DMS79 (cell line): ENCODE measurements at regions not wholly inside any gene's neighbourhood (a gene's known extent, or its start where the extent isn't known, plus 50 kb on each side); places are given as distances from the start of the nearest gene placed in this dataset.
A peak's percentile ranks its signal among the peaks of the same experiment; 100 is the strongest.

Experiments
- DNase-seq: peaks from one replicate; lab custom pipeline; 2025; lab: John Stamatoyannopoulos, UW

- DNase-seq = no peak
These were observed 178.7 kb upstream of the MGAT5 start for GRCh38 chr2:134075204-134075603.

GRCh38 chr2:134078354-134078753 lies 175.5 kb upstream of the MGAT5 start:
- no peak for DNase-seq

GRCh38 chr2:134079373-134079772 lies 174.5 kb upstream of the MGAT5 start:
- no peak for DNase-seq

- DNase-seq = no peak
These were observed 173.3 kb upstream of the MGAT5 start for GRCh38 chr2:134080386-134081089.

- no peak for DNase-seq
These were observed 172.5 kb upstream of the MGAT5 start for GRCh38 chr2:134081238-134081938.

- no peak for DNase-seq
These were observed 170.3 kb upstream of the MGAT5 start for GRCh38 chr2:134083548-134083947.

GRCh38 chr2:134086594-134087219 lies 167.2 kb upstream of the MGAT5 start:
- DNase-seq = no peak

- no peak for DNase-seq
These were observed 166.4 kb upstream of the MGAT5 start for GRCh38 chr2:134087371-134087921.

GRCh38 chr2:134089454-134089853 lies 164.4 kb upstream of the MGAT5 start:
- no peak for DNase-seq

GRCh38 chr2:134097740-134098139 lies 156.1 kb upstream of the MGAT5 start:
- DNase-seq = no peak

GRCh38 chr2:134098321-134098720 lies 155.6 kb upstream of the MGAT5 start:
- DNase-seq = no peak

GRCh38 chr2:134099273-134099672 lies 154.6 kb upstream of the MGAT5 start:
- no peak for DNase-seq

- no peak for DNase-seq
These were observed 150.7 kb upstream of the MGAT5 start for GRCh38 chr2:134103196-134103595.

- no peak for DNase-seq
These were observed 149.1 kb upstream of the MGAT5 start for GRCh38 chr2:134104754-134105153.

- no peak for DNase-seq
These were observed 146.5 kb upstream of the MGAT5 start for GRCh38 chr2:134107402-134107801.

GRCh38 chr2:134108113-134108512 lies 145.8 kb upstream of the MGAT5 start:
- no peak for DNase-seq

- no peak for DNase-seq
These were observed 144.6 kb upstream of the MGAT5 start for GRCh38 chr2:134109246-134109645.

- DNase-seq = no peak
These were observed 144.1 kb upstream of the MGAT5 start for GRCh38 chr2:134109725-134110124.

GRCh38 chr2:134110532-134110931 lies 143.3 kb upstream of the MGAT5 start:
- no peak for DNase-seq

- no peak for DNase-seq
These were observed 136.2 kb upstream of the MGAT5 start for GRCh38 chr2:134117676-134118075.

- DNase-seq = peak; percentile 64
These were observed 135.4 kb upstream of the MGAT5 start for GRCh38 chr2:134118279-134119116.

GRCh38 chr2:134119117-134119712 lies 134.7 kb upstream of the MGAT5 start:
- no peak for DNase-seq
